ENCODE measurements at regions not wholly inside any gene's neighbourhood (a gene's known extent, or its start where the extent isn't known, plus 50 kb on each side); places are given as distances from the start of the nearest gene placed in this dataset.

DNA sequence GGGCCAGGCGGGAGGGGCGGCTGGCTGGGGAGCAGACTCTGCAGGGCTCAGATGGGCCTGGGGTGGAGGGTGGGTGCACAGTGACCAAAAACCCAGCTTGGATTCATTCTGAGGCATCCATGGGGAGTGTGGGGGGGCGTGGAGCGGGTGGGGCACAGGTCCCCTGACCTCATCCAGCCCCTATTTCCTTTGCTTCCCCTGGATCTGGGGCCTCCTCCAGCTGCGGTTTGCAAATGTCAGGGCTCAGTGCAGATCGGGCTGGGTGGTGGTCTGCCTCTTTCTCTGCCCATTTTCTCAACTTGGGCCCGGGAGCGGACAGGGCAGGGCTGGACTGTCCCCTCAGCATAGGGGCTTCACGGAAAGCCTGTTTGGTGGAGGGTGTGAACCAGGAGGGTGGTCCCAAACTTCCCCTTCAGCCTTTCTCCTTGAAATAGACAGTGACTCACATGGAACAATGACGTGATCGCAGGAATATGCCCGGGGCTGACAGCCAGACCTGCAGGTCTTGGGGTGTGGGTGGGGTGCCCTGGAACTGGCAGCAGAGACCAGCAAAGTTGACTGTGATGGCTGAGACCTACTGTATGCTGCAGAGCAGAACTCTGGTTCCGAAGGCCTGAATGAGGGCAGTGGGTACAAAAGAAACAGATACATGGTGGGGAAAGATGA, 72.9 kb upstream of the PODXL start:
- Histone ChIP-seq H3K4me1 (ENCODE audit: control insufficient read depth in 1 of 2, insufficient read depth in 2 of 2, low read depth in 1 of 2, low read length in 1 of 2) (peaks cover 21 to 59% of the 10 kb centered on the region in 2 experiments; a peak in 3 of 4 replicates), H3K4me2 (peak overlapping the region; percentile 46), H3K36me3 (replicated peaks in 1 of 2; ENCODE audit: control insufficient read depth in 1 of 2, insufficient read depth in 2 of 2, low read length in 1 of 2) (no peaks in the 10 kb centered on the region), H2AFZ (ENCODE audit: low read depth) (0 out of 2 replicates have a peak overlapping the region, but pooled peaks have one; percentile 26), H3K9ac (peak overlapping the region; percentile 40; the same call in 1 of the 2 replicates), H3K4me3 (ENCODE audit: low read depth in 2 of 2, low read length in 1 of 2) (no peak overlapping the region), H3F3A (replicated peaks; ENCODE audit: insufficient read depth) (peaks cover 53% of the 10 kb centered on the region), H3K79me2 (ENCODE audit: insufficient read depth) (peaks cover 19% of the 10 kb centered on the region), H3K9me3 (no peaks in the 10 kb centered on the region), H3K27me3 (ENCODE audit: insufficient read depth) (no peaks in the 10 kb centered on the region), H4K20me1 (ENCODE audit: insufficient read depth) (no peaks in the 10 kb centered on the region), H3K9me2 (no peaks in the 10 kb centered on the region), H3K27ac (ENCODE audit: low read depth in 2 of 2, low read length in 1 of 2) (peak overlapping the region in 1 of 2 experiments; percentile 93; a peak in 2 of 4 replicates)
- DNase-seq, result no peak
- POLR2A ChIA-PET, result no interaction called here
- peak; percentile 91 for TF ChIP-seq FOSL2 (IDR thresholded peaks at IDR 0.05; ENCODE audit: borderline replicate concordance, low read depth)
- TF ChIP-seq YY1 (IDR thresholded peaks at IDR 0.05; ENCODE audit: low read depth), result no peak
- TF ChIP-seq, protein P1, sequence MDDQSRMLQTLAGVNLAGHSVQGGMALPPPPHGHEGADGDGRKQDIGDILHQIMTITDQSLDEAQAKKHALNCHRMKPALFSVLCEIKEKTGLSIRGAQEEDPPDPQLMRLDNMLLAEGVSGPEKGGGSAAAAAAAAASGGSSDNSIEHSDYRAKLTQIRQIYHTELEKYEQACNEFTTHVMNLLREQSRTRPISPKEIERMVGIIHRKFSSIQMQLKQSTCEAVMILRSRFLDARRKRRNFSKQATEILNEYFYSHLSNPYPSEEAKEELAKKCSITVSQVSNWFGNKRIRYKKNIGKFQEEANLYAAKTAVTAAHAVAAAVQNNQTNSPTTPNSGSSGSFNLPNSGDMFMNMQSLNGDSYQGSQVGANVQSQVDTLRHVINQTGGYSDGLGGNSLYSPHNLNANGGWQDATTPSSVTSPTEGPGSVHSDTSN (IDR thresholded peaks at IDR 0.05), result peak; percentile 46; the same call in 1 of the 2 replicates
- peak in 1 of 2 experiments; percentile 75; a peak in 1 of 4 replicates for TF ChIP-seq EP300 (IDR thresholded peaks at IDR 0.05; ENCODE audit: borderline replicate concordance in 1 of 2, low read depth in 1 of 2, low read length in 1 of 2)
- TF ChIP-seq MEF2A (IDR thresholded peaks at IDR 0.05; ENCODE audit: borderline replicate concordance, low read depth), result peak; percentile 95
- TF ChIP-seq TEAD4 (IDR thresholded peaks at IDR 0.05; ENCODE audit: borderline replicate concordance, insufficient read depth), result peak; percentile 81; the same call in 1 of the 2 replicates
- TF ChIP-seq TCF12 (IDR thresholded peaks at IDR 0.05), result peak; percentile 79
- TF ChIP-seq, protein P2, sequence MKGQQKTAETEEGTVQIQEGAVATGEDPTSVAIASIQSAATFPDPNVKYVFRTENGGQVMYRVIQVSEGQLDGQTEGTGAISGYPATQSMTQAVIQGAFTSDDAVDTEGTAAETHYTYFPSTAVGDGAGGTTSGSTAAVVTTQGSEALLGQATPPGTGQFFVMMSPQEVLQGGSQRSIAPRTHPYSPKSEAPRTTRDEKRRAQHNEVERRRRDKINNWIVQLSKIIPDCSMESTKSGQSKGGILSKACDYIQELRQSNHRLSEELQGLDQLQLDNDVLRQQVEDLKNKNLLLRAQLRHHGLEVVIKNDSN (IDR thresholded peaks at IDR 0.05; ENCODE audit: borderline replicate concordance, low read depth), result no peak
- peak; percentile 61; the same call in 1 of the 2 replicates for TF ChIP-seq RXRA (IDR thresholded peaks at IDR 0.05; ENCODE audit: borderline replicate concordance, low read depth)
- TF ChIP-seq MAX (IDR thresholded peaks at IDR 0.05; ENCODE audit: low read depth), result peak; percentile 52; the same call in 1 of the 2 replicates
- peak; percentile 88 for TF ChIP-seq NFIC (IDR thresholded peaks at IDR 0.05; ENCODE audit: borderline replicate concordance)
- no peak for TF ChIP-seq RFX5 (IDR thresholded peaks at IDR 0.05; ENCODE audit: low read length)
- TF ChIP-seq JUND (IDR thresholded peaks at IDR 0.05), result peak; percentile 90
- no peak for TF ChIP-seq CHD2 (IDR thresholded peaks at IDR 0.05; ENCODE audit: low read length, partially characterized antibody)
- TF ChIP-seq ZBTB33 (IDR thresholded peaks at IDR 0.05; ENCODE audit: borderline replicate concordance, low read depth), result 0 out of 2 replicates have a peak, but pooled peaks have one; percentile 25
- no peak for TF ChIP-seq EZH2phosphoT487 (IDR thresholded peaks at IDR 0.05; ENCODE audit: borderline replicate concordance, low read depth)
- no peak for TF ChIP-seq FOXM1 (IDR thresholded peaks at IDR 0.05; ENCODE audit: low read depth)
- WGBS (ENCODE audit: low lambda C conversion rate), result 44% methylated on average over 11 of the region's 13 CpGs
- CTCF ChIA-PET, result interaction anchor here (0.6 to 2.6 kb wide), 2 partner anchors 84 to 1601 kb away, joined by 3 to 13 read pairs; no protein-coding TSS in a partner anchor

Measured in SK-N-SH (cell line).